22Rv1 (cell line): ENCODE measurements at regions not wholly inside any gene's neighbourhood (a gene's known extent, or its start where the extent isn't known, plus 50 kb on each side); places are given as distances from the start of the nearest gene placed in this dataset.
"Not testable (repeated sequence)": the region's sequence is repeated elsewhere in the genome, so short reads cannot be mapped to it uniquely, and the experiment has no call there.

Experiments used
- H3K27ac ChIP-seq: fragments of 450-650 bp; 2 replicates; pipeline ENCODE4 v1.5.1; 2017
- CTCF ChIP-seq: fragments of 450-650 bp; IDR thresholded peaks from 2 replicates; pipeline ENCODE4 v1.5.1; 2017; ENCODE audit warnings: mild to moderate bottlenecking
- ZFX ChIP-seq: fragments of 450-650 bp; IDR thresholded peaks from 2 replicates; pipeline ENCODE4 v1.6.1; 2017; ENCODE audit warnings: antibody characterized with exemption, borderline replicate concordance

DNA sequence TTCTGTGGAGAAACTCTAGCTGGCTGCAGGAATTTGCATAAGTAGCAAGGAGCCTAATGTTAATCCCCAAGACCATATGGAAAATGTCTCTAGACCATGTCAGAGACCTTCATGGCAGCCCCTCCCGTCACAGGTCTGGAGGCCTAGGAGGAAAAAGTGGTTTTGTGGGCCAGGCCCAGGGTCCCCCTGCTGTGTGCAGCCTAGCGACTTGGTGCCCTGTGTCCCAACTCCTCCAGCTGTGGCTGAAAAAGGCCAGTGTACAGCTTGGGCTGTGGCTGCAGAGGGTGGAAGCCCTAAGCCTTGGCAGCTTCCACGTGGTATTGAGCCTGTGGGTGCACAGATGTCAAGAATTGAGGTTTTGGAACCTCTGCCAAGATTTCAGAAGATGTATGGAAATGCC lies 306.9 kb upstream of the CA10 start:
- H3K27ac ChIP-seq = no peak overlapping the region
- TF ChIP-seq ZFX (no peak), CTCF (no peak)

DNA sequence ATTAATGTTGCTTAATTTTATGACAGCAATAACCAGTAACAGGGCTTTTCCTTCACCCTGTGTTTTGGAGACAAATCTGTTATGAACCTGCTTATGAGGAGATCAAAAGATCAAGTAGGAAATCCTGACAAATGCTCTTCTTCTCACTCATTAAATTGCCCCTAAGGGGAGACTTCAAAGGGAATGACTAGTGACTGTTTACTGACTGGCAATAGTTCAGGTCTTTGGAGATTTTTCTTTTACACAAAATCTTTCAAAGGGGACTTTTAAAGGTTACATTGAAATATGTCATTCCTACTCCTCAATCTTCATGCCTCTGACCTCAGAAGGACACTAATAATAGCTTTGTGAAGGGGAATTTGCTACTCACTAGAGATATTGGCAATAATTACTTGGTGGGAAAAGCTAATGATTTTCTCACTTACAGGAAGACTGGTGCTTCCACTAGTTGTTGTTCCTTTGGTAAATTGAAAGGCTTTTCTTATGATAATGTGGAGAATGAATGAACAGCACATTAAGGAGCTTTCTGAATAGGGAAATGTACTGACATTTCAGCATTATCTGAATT lies 292.9 kb upstream of the CA10 start:
- TF ChIP-seq ZFX (no peak), CTCF (no peak)
- no peak overlapping the region for H3K27ac ChIP-seq

DNA sequence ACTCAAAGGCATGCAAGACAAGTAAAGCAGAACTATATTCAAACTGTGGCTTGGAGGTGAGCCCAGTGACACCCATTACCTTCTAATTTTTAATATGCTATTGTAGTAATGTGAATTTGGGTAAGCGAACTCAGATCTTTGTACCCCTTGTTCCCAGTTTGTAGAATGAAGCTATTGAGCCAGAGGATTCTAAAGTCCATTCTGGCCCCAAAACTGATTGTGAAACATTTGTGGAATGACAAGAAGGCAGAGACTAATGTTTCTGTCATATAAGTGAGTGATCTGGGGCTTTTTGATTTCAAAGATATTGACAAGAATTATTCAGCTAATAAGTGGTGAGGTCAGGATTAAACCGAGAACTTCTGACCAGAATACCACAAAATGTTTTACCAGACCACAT lies 283.8 kb upstream of the CA10 start:
- H3K27ac ChIP-seq = no peak overlapping the region
- TF ChIP-seq CTCF (no peak), ZFX (no peak)

- TF ChIP-seq ZFX (no peak), CTCF (no peak)
- no peak overlapping the region for H3K27ac ChIP-seq
Measured at GRCh38 chr17:52420555-52421078, 262.1 kb upstream of the CA10 start.

DNA sequence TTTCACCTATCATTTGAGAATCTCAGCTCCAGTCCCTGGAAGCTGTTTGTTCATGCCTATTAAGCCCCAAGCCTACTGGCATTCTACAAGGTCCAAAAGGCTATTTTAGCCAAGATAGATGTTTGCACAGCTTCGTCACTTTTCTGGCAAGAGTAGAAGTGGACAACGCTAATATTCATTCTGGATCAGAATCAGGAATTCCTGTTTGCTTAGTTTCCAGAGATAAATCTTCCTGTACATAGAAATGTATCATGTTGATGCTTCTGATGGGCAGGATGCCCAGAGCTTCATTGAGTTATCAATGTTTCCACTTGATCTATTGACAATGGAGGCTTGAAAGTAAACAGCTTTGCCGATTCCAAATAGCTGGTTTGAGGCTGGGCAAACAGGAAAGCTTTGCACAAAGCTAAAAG lies 260.7 kb upstream of the CA10 start:
- no peak for TF ChIP-seq ZFX
- no peak for TF ChIP-seq CTCF
- H3K27ac ChIP-seq = peak overlapping the region; percentile 73

DNA sequence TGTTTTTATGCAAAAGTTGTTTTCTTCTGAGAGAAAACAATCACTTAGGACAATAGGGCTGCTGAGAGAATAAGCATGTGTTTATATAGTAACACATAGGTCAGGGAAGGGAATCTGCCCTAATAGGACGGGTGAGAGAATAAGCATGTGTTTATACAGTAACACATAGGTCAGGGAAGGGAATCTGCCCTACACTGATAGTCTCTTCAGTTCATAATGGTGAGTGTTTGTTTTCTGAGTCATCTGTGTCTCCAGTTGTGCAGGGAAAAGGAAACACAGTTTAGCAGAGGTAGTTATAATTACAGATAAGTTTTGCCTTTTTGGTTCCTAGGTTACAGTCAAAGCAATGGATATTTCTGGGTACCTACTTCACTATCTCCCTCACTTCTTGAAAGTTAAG lies 252.3 kb upstream of the CA10 start:
- TF ChIP-seq ZFX (no peak), CTCF (no peak)
- H3K27ac ChIP-seq = no peak overlapping the region

DNA sequence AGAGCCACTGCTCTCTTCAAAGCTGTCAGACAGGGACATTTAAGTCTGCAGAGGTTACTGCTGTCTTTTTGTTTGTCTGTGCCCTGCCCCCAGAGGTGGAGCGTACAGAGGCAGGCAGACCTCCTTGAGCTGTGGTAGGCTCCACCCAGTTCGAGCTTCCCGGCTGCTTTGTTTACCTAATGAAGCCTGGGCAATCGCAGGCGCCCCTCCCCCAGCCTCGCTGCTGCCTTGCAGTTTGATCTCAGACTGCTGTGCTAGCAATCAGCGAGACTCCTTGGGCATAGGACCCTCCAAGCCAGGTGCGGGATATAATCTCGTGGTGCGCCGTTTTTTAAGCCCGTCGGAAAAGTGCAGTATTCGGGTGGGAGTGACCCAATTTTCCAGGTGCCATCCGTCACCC lies 250.7 kb upstream of the CA10 start:
- not testable (repeated sequence) for H3K27ac ChIP-seq

DNA sequence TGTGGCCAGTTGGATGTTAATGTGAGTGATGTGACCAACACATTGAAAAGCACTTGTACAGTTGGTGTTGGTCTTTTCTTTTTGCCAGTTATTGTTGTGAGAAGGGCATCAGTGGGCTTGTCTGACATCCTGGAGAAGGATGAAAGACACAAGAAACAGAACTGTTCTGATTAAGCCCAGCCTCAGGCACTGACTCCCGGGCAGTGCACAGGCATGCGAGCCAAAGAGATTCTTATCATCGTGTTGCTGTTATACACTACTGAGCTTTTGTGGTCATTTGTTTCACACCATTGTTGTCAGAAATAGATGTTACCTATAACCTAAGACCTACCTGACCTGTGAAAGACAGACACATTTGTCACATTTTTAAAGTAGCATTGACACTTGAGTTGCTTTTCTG lies 236.8 kb upstream of the CA10 start:
- no peak overlapping the region for H3K27ac ChIP-seq
- TF ChIP-seq CTCF = no peak
- no peak for TF ChIP-seq ZFX
